HUES6 (cell line): ENCODE measurements at regions not wholly inside any gene's neighbourhood (a gene's known extent, or its start where the extent isn't known, plus 50 kb on each side); places are given as distances from the start of the nearest gene placed in this dataset.

Experiments used
- H3K27ac ChIP-seq: 2 replicates; pipeline ENCODE4 v1.7.0; 2013; ENCODE audit warnings: low read depth, mild to moderate bottlenecking, low read length, inconsistent platforms
- H3K27me3 ChIP-seq: 2 replicates; pipeline ENCODE4 v1.6.1; 2013; ENCODE audit warnings: low read length; ENCODE audit not compliant: control insufficient read depth, insufficient read depth
- H3K36me3 ChIP-seq: 2 replicates; pipeline ENCODE4 v1.6.1; 2013; ENCODE audit warnings: low read length; ENCODE audit not compliant: control insufficient read depth, insufficient read depth
- H3K4me1 ChIP-seq: 2 replicates; pipeline ENCODE4 v1.6.1; 2013; ENCODE audit warnings: low read length; ENCODE audit not compliant: control insufficient read depth, insufficient read depth
- H3K4me3 ChIP-seq: 2 replicates; pipeline ENCODE4 v1.5.1; 2013; ENCODE audit warnings: low read depth, low read length
- H3K9ac ChIP-seq: one replicate; pipeline ENCODE4 v1.6.1; 2013; ENCODE audit warnings: mild to moderate bottlenecking, low read length
- H3K9me3 ChIP-seq: 2 replicates; pipeline ENCODE4 v1.6.1; 2013; ENCODE audit warnings: low read depth, low read length; ENCODE audit not compliant: control insufficient read depth, insufficient read depth

DNA sequence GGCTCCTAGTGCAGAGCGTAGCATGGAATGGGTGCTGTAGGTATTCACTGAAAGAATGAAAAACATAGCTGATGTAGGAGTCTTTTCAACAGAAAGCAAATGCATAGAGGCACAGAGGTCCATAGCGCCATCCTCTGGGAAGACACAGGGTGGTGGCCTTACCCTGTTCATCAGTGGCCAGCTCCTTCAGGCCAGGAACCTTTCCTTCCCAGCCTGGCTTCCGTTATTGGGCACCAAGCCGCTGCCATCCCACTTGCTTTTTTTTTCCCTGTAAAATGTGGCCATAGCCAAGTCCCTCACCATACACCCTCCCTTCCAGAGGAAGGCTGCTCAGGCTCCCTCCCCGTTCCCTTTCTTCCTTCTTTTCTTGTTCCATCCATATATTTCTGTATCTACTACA, 118.1 kb downstream of the ZNF621 start:
- Histone ChIP-seq H3K27me3 (no peaks in the 10 kb centered on the region), H3K4me3 (no peak overlapping the region), H3K27ac (no peak overlapping the region), H3K9ac (no peak overlapping the region), H3K9me3 (no peaks in the 10 kb centered on the region), H3K36me3 (no peaks in the 10 kb centered on the region), H3K4me1 (no peaks in the 10 kb centered on the region)

DNA sequence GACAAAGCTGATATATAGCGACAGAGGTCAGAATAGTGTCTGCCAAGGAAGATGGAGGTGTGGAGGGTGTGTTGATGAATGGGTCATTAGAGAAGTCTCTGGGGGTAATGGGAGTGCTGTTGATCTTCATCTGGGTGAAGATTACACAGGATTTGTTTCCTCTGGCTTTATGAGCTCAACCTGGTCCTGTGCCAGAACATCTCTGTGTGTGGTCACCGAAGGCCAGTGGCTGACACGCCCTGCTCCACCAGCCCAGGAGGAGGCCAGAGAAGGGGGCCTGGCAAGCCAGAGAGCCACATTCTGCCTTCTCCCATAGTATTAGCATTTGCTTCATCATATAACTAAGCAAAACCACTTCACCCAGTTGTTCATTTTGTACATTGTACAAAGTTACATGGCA, 121.1 kb downstream of the ZNF621 start:
- no peak overlapping the region for H3K27ac ChIP-seq
- H3K9ac ChIP-seq: no peak overlapping the region
- H3K4me1 ChIP-seq: no peaks in the 10 kb centered on the region
- no peak overlapping the region for H3K4me3 ChIP-seq
- H3K27me3 ChIP-seq: no peaks in the 10 kb centered on the region
- H3K36me3 ChIP-seq: no peaks in the 10 kb centered on the region
- no peaks in the 10 kb centered on the region for H3K9me3 ChIP-seq

DNA sequence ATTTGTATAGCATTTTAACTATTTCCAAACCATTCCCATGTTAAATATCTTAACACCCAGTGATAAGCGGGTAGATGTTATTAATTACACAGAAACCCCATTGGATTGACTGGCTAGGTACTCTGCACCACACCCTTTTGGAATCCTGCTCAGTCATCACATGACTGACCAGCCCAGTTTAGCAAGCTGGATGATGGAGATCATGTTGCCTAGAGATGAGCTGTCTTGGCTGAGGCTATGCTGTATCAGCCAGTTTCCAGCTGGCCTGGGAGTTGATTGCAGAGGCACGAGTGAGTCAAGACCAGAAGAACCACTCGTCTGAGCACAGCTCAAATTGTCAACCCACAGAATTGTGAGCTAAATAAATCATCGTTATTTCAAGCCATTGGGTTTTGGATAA, 124.6 kb downstream of the ZNF621 start:
- H3K27ac ChIP-seq: no peak overlapping the region
- no peaks in the 10 kb centered on the region for H3K4me1 ChIP-seq
- H3K9me3 ChIP-seq: no peaks in the 10 kb centered on the region
- H3K9ac ChIP-seq: no peak overlapping the region
- H3K4me3 ChIP-seq: no peak overlapping the region
- H3K27me3 ChIP-seq: no peaks in the 10 kb centered on the region
- no peaks in the 10 kb centered on the region for H3K36me3 ChIP-seq

DNA sequence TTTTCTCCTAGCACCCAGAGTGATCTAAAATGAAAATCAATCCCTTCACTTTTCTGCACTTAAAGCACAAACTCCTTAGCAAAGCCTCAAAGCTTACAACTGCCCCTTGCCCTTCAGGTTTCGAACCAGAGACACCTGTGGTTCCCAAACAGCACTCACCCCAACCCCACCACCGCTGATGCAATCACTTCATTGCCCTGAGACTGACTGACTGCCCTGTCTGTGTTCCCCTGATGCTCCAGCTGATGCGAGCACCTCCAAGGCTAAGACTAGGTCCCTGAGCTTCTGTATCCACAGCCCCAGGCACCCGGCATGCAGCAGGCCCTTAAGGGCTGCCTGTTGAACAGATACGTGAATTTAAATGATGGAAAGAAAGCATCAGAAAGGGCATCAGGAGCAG, 127.3 kb downstream of the ZNF621 start:
- H3K36me3 ChIP-seq: no peaks in the 10 kb centered on the region
- H3K27me3 ChIP-seq: no peaks in the 10 kb centered on the region
- H3K9ac ChIP-seq: no peak overlapping the region
- no peak overlapping the region for H3K27ac ChIP-seq
- H3K9me3 ChIP-seq: no peaks in the 10 kb centered on the region
- no peak overlapping the region for H3K4me3 ChIP-seq
- no peaks in the 10 kb centered on the region for H3K4me1 ChIP-seq

DNA sequence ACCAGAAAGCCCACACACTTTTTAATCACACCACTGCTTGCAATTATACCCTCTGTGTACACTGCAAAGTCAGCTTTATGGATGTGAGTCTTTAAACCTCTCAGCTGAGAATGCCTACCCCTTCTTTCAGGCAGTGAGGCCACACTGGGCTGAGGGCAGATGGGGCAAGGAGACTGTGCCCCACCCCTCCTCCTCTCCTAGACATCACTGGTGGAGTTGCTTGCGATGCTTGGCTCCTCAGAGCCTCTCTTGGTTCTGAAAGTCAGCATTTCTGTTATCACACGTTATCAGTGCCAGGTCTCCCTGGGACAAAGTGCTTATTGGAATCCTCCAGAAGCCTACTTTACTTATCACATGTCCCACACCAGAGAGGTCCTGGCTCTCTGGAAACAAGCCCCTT, 128.2 kb downstream of the ZNF621 start:
- no peaks in the 10 kb centered on the region for H3K36me3 ChIP-seq
- H3K27me3 ChIP-seq: no peaks in the 10 kb centered on the region
- H3K9ac ChIP-seq: no peak overlapping the region
- H3K9me3 ChIP-seq: no peaks in the 10 kb centered on the region
- no peak overlapping the region for H3K27ac ChIP-seq
- H3K4me1 ChIP-seq: no peaks in the 10 kb centered on the region
- H3K4me3 ChIP-seq: no peak overlapping the region

DNA sequence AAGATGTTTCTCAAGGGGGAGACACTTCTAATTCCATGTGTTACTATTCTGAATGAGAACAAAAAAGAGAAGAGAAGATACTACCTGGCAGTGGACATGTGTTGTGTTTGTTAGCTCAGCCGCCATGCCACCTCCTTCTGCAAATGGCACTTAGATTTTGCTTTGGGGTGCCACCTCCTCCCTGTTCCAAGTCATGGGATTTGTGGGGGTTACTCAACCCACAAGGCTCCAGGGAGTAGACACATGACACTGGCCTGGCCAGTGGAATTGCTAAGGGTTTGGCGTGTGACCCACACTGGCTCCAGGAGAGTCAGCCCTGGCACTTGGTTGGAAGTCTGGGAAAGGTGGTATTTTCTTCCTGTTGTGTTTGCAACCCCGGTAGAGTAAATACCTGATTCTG, 129.1 kb downstream of the ZNF621 start:
- no peak overlapping the region for H3K27ac ChIP-seq
- H3K9ac ChIP-seq: no peak overlapping the region
- H3K4me3 ChIP-seq: no peak overlapping the region
- H3K9me3 ChIP-seq: no peaks in the 10 kb centered on the region
- no peaks in the 10 kb centered on the region for H3K27me3 ChIP-seq
- no peaks in the 10 kb centered on the region for H3K4me1 ChIP-seq
- H3K36me3 ChIP-seq: no peaks in the 10 kb centered on the region

DNA sequence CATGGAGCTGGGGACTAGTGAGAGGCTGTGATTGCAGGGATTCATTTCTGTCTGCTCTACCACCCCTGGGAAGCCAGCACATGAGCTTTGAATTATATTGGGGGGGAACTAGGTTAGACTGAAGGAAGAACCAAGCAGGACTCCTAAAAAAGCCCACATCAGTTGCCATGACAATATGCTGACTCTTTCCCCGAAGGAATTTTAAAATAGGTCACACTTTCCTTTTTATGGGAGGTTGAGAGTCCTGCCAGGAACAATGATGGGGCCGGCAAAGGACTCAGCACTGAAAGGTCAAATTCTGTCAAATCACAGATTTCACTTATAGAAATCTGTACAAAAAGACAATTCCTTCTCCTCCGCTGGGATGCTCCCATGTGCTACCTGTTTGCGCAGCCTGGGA, 130.8 kb downstream of the ZNF621 start:
- H3K4me1 ChIP-seq: no peaks in the 10 kb centered on the region
- H3K27ac ChIP-seq: no peak overlapping the region
- H3K4me3 ChIP-seq: no peak overlapping the region
- no peaks in the 10 kb centered on the region for H3K9me3 ChIP-seq
- no peaks in the 10 kb centered on the region for H3K36me3 ChIP-seq
- H3K9ac ChIP-seq: no peak overlapping the region
- H3K27me3 ChIP-seq: no peaks in the 10 kb centered on the region

DNA sequence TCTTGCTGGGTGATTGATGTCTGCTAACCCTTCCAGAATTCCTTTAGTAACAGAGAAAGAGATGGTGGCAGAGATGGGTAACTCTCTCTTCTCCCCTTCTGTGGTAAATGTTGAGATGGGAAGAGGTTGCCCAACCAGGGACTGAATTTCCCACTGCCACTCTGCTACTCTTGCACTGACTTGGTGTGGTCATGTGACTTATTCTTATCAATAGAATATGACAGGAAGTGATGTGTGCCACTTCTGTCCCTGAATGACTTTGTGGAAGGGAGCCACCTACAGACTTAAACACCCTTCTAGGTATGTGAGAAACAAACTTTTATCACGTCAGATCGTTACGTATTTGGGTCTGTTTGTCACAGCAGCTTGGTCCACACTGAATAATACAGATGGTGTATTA, 132.9 kb downstream of the ZNF621 start:
- H3K36me3 ChIP-seq: no peaks in the 10 kb centered on the region
- H3K9me3 ChIP-seq: no peaks in the 10 kb centered on the region
- no peaks in the 10 kb centered on the region for H3K27me3 ChIP-seq
- H3K27ac ChIP-seq: no peak overlapping the region
- no peak overlapping the region for H3K9ac ChIP-seq
- H3K4me3 ChIP-seq: no peak overlapping the region
- H3K4me1 ChIP-seq: no peaks in the 10 kb centered on the region

DNA sequence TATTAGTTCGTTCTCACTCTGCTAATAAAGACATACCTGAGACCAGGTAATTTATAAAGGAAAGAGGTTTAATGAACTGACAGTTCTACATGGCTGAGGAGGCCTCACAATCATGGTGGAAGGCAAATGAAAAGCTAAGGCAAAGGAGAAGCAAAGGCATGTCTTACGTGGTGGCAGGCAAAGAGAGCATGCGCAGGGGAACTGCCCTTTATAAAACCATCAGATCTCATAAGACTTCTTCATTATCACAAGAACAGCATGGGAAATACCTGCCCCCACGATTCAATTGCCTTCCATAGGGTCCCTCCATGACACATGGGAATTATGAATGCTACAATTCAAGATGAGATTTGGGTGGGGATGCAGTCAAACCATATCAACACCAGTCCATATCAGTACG, 133.5 kb downstream of the ZNF621 start:
- no peaks in the 10 kb centered on the region for H3K36me3 ChIP-seq
- H3K9me3 ChIP-seq: no peaks in the 10 kb centered on the region
- no peak overlapping the region for H3K9ac ChIP-seq
- H3K27ac ChIP-seq: no peak overlapping the region
- H3K4me1 ChIP-seq: no peaks in the 10 kb centered on the region
- H3K4me3 ChIP-seq: no peak overlapping the region
- no peaks in the 10 kb centered on the region for H3K27me3 ChIP-seq

DNA sequence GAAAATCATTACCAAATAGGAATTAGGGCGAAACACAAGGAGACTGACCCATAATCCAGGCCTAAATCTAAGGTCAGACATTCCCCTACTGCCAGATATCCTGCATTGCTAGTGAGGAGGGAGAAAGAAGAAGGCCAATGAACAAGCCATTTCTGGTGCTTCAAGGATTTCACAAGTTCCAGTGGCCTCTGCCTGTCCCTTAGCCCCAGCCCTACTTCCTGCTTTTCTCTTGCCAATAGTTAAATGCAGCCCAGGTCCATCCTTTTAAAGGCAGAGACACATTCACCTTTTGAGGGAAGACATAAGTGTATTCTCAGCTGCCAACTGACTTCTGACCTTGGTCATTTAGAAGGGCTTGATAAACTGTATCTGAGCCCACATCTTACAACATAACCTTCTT, 135.8 kb downstream of the ZNF621 start:
- Histone ChIP-seq H3K27me3 (no peaks in the 10 kb centered on the region), H3K36me3 (no peaks in the 10 kb centered on the region), H3K9me3 (no peaks in the 10 kb centered on the region), H3K4me3 (no peak overlapping the region), H3K4me1 (no peaks in the 10 kb centered on the region), H3K27ac (no peak overlapping the region), H3K9ac (no peak overlapping the region)

DNA sequence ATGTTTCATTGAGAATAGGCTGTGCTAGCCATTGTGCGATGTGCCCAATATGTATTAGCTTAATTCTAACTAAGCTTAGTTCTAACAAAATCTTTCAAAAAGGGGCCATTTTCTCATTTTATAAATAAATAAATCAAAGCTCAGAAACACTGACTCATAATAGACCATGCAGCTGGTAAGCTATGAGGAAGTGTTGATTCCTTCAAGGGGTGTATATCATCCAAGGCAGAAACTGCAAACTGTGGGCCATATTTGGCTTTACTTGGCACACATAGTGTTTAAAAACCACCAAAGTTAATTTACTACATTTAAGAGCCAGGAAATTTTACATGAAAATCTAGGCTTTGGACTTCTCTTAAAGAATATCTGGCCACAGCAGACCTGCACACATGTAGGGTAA, 136.5 kb downstream of the ZNF621 start:
- H3K9me3 ChIP-seq: no peaks in the 10 kb centered on the region
- H3K4me3 ChIP-seq: no peak overlapping the region
- H3K27me3 ChIP-seq: no peaks in the 10 kb centered on the region
- H3K36me3 ChIP-seq: no peaks in the 10 kb centered on the region
- no peaks in the 10 kb centered on the region for H3K4me1 ChIP-seq
- no peak overlapping the region for H3K27ac ChIP-seq
- no peak overlapping the region for H3K9ac ChIP-seq

DNA sequence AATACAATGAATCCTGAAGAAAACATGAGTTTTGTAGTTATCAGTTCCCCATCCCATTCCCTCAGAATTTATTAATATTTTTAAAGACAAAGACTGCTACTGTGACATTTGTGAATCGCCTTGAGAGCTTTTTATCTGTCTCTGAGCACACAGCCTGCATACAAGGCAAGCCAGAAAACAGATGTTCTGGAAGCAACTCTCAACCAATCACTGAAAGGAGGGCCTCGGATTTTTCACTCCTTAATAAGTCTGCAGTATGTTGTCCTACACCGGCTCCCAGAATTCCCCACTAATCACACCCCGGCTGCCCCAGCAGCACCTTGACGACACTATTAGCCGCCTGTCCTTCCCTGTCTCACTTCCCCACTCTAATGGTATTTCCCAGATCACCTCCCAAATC, 138.5 kb downstream of the ZNF621 start:
- Histone ChIP-seq H3K36me3 (no peaks in the 10 kb centered on the region), H3K9ac (no peak overlapping the region), H3K27ac (no peak overlapping the region), H3K4me1 (no peaks in the 10 kb centered on the region), H3K27me3 (no peaks in the 10 kb centered on the region), H3K9me3 (no peaks in the 10 kb centered on the region), H3K4me3 (no peak overlapping the region)
